HG03442 (cell line): ENCODE measurements at regions not wholly inside any gene's neighbourhood (a gene's known extent, or its start where the extent isn't known, plus 50 kb on each side); places are given as distances from the start of the nearest gene placed in this dataset.

Source experiments
- ATAC-seq: cut with Tn5 transposase; IDR thresholded peaks from one replicate; pipeline ENCODE4 v1.9.1; 2021; ENCODE audit warnings: mild to moderate bottlenecking, moderate library complexity; ENCODE audit not compliant: unreplicated experiment

GRCh38 chr3:150074697-150075416 lies 104.2 kb upstream of the PFN2 start:
- peak; percentile 42 for ATAC-seq

GRCh38 chr3:150074277-150074676 lies 103.6 kb upstream of the PFN2 start:
- peak; percentile 56 for ATAC-seq

GRCh38 chr3:150073513-150073912 lies 102.8 kb upstream of the PFN2 start:
- ATAC-seq: no peak

- no peak for ATAC-seq
Measured at GRCh38 chr3:150073031-150073430, 102.3 kb upstream of the PFN2 start.

- no peak for ATAC-seq
Measured at GRCh38 chr3:150072576-150072975, 101.9 kb upstream of the PFN2 start.

- ATAC-seq: no peak
Measured at GRCh38 chr3:150070271-150070670, 99.6 kb upstream of the PFN2 start.

DNA sequence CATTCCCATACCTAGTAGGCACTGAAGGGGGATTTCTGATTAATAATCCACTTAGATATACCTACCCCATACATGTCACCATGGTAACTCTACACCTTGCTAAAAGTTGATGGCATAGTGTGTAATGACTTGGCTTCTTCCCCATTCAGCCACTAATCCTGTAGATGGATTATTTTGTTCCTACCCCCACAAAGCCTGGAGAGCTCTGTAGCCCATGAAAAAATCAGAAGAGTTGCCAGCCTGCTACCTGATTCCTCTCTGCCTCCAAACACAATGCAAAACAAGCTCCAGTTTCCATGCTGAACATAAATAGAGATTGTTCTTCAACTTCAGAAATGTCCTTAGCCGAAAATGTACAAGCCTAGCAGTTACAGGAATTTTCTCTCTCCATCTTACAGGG lies 98.9 kb upstream of the PFN2 start:
- no peak for ATAC-seq

DNA sequence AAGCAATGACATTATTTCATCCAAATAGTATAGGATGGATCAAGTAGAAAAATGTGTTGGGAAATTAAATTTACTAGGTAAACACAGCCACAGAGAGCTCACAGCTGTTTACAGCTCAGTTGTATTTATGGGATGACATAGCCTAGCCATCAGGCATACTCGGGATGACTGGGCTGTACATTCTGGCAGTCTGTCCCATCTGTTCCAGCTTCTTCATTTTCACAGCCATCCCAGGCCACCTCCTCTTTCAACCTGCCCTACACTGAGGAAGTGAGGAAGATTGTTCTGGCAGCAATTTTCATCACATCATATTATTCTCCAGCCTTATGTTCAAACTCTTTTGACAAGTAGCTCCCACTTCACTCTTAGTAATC lies 98.4 kb upstream of the PFN2 start:
- no peak for ATAC-seq

GRCh38 chr3:150068440-150069153 lies 97.9 kb upstream of the PFN2 start:
- ATAC-seq: no peak

- no peak for ATAC-seq
Measured at GRCh38 chr3:150067561-150067960, 96.9 kb upstream of the PFN2 start.

GRCh38 chr3:150064971-150065370 lies 94.3 kb upstream of the PFN2 start:
- ATAC-seq: no peak

- no peak for ATAC-seq
Measured at GRCh38 chr3:150063237-150063636, 92.5 kb upstream of the PFN2 start.

DNA sequence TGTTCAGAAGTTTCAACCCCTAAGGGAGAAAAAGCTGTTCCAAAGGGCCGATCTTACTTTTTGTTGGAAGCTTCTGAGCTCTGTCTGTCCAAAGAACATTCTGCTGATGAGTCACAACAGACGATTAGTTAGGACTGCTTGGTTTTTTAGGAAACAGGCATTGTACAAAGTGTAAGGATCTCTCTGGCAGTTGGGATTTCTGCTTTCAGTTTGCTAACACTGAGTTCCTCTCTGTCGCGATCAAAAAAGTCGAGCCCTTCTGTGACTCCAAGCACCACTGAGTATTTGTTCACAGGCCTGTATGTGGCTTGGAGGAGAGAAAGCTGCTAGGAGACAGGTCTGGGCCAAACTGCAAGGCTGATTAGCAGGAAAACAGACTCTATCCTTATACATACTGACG lies 91.8 kb upstream of the PFN2 start:
- no peak for ATAC-seq

DNA sequence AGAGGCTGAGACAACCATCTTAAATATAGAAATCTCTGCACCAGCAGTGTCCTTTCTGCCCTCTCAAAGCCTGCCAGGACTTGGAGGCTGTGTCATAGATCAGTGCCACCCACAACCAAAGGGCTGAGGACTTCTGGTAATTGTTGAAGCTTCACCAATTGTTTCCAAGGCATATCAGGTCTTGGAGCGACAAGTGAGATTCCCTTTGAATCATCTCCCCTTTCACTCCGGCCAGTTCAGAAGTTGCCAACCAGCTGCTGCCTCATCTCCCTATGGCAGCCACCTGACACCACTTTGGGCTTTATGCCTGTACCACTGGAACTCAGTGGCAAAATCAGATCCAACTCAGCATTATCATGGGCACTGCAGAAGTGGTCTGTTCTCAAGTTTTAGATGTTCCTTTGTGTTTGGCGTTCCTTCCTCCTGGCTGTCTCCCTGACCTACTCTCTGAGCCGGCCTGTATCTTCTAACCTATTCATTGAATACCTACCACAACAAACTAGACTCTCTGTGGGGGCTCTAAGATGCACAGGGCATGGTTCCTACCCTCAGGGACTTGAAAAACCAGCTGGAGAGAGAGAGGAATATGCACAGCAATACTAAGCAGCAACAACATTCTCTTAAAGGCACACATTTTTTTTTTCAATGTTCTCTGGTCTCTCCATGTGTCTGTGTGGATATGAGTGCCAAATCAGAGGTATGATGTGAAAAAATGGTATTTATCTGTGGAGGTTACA lies 90.8 kb upstream of the PFN2 start:
- no peak for ATAC-seq

DNA sequence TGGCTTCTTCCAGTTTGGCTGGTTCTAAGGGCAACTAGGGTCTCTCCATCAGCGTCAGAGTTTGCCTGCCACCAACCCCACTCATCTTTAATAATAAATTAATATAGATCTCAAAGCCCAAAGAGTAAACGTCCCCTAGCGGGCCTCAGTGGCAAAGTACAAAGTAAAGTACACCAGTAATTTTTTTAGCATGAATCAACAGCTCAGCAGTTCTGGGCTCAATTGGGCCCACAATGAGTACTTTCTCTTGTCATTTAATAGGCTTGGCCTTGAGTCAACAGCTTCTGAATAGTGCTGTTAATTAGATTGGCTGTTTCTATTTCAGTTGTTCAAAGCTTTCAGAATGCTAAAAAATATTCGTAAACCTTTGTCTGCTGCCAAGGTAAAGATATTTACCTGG lies 89.0 kb upstream of the PFN2 start:
- ATAC-seq: no peak

- no peak for ATAC-seq
Measured at GRCh38 chr3:150059241-150059640, 88.5 kb upstream of the PFN2 start.

DNA sequence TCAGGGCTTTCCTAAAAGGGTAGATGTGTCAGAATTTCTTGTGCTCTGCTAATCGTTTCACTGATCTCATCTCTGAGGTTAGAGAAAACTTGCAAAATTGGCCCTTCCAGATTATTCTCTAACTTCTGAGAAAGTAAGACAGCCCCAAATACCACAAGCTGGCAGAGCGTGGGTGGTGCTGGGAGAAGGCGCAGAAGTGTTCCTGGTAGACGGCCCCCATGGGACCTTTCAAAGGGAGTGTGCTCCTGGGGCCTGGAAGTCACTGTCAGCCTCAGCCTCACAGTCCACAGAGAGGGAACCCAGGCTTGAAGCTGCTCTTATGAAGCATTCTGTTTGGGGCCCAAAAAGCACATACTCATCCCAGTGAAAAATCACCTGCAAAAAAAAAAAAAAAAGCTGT lies 86.5 kb upstream of the PFN2 start:
- ATAC-seq: no peak

DNA sequence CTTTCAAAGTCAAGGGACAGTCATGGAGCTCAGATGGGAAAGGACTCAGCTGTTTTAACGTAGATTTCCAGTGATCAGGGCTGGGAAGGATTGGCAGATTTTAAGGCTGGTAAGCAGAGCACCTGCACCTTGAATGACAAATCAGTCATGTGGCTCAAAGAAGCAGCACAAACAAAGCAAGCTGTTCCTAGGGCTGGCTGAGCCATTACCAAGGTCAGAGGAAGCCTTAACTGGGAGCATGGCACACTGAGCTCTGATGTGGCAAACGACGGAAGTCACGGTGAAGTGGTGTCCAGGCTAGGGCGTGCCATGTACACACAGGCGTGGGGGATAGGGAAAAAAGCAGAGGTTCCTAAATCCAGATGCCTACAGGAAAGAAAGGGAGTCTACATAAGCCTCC lies 84.6 kb upstream of the PFN2 start:
- ATAC-seq: no peak

DNA sequence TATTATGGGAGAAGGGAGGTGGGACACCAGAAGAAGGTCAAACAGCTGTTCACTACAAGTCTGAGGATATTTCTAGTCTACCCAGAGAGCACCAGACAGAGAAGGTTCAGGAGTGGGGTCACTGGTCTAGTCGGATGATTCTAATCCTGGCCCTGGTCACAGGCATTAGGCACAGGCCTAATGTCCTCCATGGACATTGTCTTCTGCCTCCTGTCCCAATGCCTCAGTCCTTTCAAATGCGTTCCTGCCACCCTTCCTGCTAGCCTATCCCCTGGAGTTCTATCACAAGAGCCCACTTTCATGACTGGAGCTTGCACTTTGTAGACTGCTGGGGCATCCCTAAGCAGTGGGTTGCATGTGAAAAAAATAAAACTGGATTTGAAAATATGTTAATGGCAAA lies 83.9 kb upstream of the PFN2 start:
- ATAC-seq: no peak

DNA sequence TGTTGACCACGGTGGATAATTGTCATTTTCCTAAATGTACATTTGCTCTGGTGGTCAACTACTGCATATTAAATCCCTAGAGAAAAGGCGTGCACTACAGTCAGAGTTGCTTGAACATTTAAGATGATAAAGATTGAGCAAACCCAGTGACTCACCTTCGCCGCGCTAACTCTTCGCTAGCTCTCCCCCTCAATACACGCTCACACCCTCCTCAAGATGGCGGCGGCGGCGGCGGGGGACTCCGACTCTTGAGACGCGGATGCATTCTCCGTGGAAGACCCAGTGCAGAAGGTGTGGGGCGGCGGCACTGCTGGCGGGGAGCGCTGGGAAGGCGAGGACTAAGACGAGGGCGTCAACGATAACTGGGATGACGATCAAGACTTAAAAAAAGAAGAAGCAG lies 79.8 kb upstream of the PFN2 start:
- ATAC-seq: no peak

GRCh38 chr3:150049317-150049716 lies 78.6 kb upstream of the PFN2 start:
- no peak for ATAC-seq

GRCh38 chr3:150041877-150042276 lies 71.2 kb upstream of the PFN2 start:
- ATAC-seq: no peak
